ENCODE measurements at regions not wholly inside any gene's neighbourhood (a gene's known extent, or its start where the extent isn't known, plus 50 kb on each side); places are given as distances from the start of the nearest gene placed in this dataset.

DNA sequence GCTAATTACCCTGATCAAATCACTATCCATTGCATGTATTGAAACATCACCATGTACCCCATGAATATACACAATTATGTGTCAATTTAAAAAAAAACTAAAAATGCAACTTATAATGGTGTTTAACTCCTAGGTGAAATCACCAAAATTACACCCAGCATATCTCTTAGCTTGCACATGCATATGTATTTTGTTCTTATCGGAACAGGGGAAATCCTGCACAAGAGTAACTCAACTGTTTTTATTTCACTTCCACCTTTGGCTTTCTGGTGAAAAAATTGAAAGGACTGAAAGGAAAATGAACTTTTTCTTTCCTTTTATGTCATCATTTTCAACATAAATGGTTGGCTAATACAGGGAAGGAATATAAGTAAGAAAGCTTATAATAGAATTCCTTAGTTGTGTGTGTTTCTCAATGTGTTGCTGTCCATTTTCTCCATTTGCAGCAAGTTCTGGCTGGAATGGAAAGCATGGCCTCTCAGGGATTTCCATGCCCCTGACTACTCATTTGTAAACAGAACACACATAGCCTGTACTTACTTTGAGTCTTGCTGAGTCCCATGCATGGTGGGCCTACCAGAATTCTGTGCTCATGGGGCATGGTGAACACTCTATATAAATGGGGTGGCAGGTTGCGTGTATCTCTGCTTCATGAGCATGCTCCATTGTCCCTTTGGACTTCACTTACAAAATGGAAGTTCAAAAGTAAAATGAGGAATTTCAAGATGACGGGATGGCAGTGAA is 462.0 kb downstream of the HS3ST3B1 start:
- CTCF ChIA-PET (ENCODE audit: partially characterized antibody): interaction anchor here (0.7 to 0.8 kb wide), 3 partner anchors 25 to 467 kb away, joined by 3 to 4 read pairs (median 3); no protein-coding TSS in a partner anchor
- H2BK120ac ChIP-seq (replicated peaks; ENCODE audit: low read depth, low read length): no peak overlapping the region
- H3K79me2 ChIP-seq (ENCODE audit: control insufficient read depth in 1 of 2, insufficient read depth in 2 of 2, low read length in 2 of 2): no peaks in the 10 kb centered on the region
- no peak overlapping the region for H2AK5ac ChIP-seq (ENCODE audit: low read depth, low read length)
- no peak overlapping the region for H3K9ac ChIP-seq (replicated peaks in 1 of 4; ENCODE audit: extremely low read depth in 1 of 4, low read depth in 3 of 4, low read length in 3 of 4)
- no peak overlapping the region for H2BK12ac ChIP-seq (ENCODE audit: low read depth, low read length)
- H3K27me3 ChIP-seq (replicated peaks in 1 of 4; ENCODE audit: control insufficient read depth in 3 of 4, extremely low read depth in 1 of 4, insufficient read depth in 3 of 4, low read length in 3 of 4): no peaks in the 10 kb centered on the region
- no peak overlapping the region for H2AFZ ChIP-seq (ENCODE audit: low read length)
- H4K8ac ChIP-seq (ENCODE audit: extremely low read depth, insufficient read depth, low read length): no peak overlapping the region
- no peaks in the 10 kb centered on the region for H3K23me2 ChIP-seq (ENCODE audit: low read depth, low read length)
- H4K91ac ChIP-seq (replicated peaks; ENCODE audit: insufficient read length, low read length): no peak overlapping the region
- POLR2A ChIA-PET (ENCODE audit: partially characterized antibody): no interaction called here
- H3K4me1 ChIP-seq (replicated peaks in 1 of 4; ENCODE audit: control insufficient read depth in 3 of 4, insufficient read depth in 4 of 4, low read length in 3 of 4): no peaks in the 10 kb centered on the region
- no peak overlapping the region for H3K4ac ChIP-seq (replicated peaks; ENCODE audit: insufficient read length, low read depth, low read length)
- H2BK15ac ChIP-seq (ENCODE audit: low read length): no peak overlapping the region
- no peak overlapping the region for H3K27ac ChIP-seq (ENCODE audit: low read depth, low read length)
- H3K18ac ChIP-seq (ENCODE audit: extremely low read depth, low read length): no peak overlapping the region
- no peaks in the 10 kb centered on the region for H3K9me3 ChIP-seq (ENCODE audit: insufficient read depth in 2 of 2, low read depth in 1 of 2, low read length in 1 of 2)
- no peak overlapping the region for H3K23ac ChIP-seq (ENCODE audit: insufficient read length)
- H3K4me3 ChIP-seq (ENCODE audit: extremely low read depth in 1 of 4, insufficient read depth in 2 of 4, low read depth in 3 of 4, low read length in 4 of 4): no peak overlapping the region
- no peak overlapping the region for H3K56ac ChIP-seq (replicated peaks; ENCODE audit: insufficient read length, low read depth, low read length)
- WGBS, 2 experiments (ENCODE audit: extremely low coverage in 1 of 2, insufficient coverage in 1 of 2, insufficient read length in 1 of 2, insufficient replicate concordance in 2 of 2, low coverage in 1 of 2, low lambda C conversion rate in 2 of 2, missing lambda C conversion rate in 1 of 2): 61% methylated on average over 3 of the region's 3 CpGs; no CpG with 5 or more reads in 1 of the 2 experiments
- H4K5ac ChIP-seq (ENCODE audit: insufficient read length, low read depth, low read length): no peak overlapping the region
- FAIRE-seq (no peak), DNase-seq (ENCODE audit: low read depth in 1 of 2, low spot score in 2 of 2) (no peak)
- no peaks in the 10 kb centered on the region for H3K79me1 ChIP-seq (ENCODE audit: low read depth, low read length)
- no peak overlapping the region for H3K14ac ChIP-seq (ENCODE audit: insufficient read length)
- H4K20me1 ChIP-seq (replicated peaks in 1 of 2; ENCODE audit: control insufficient read depth in 1 of 2, insufficient read depth in 2 of 2, low read length in 2 of 2): no peaks in the 10 kb centered on the region
- H2BK20ac ChIP-seq (ENCODE audit: low read length): no peak overlapping the region
- no peaks in the 10 kb centered on the region for H3K36me3 ChIP-seq (ENCODE audit: control insufficient read depth in 2 of 4, insufficient read depth in 4 of 4, low read length in 3 of 4)
- H3K4me2 ChIP-seq (ENCODE audit: insufficient read depth in 1 of 2, low read depth in 2 of 2, low read length in 2 of 2): no peak overlapping the region
- H2BK5ac ChIP-seq (ENCODE audit: low read depth, low read length): no peak overlapping the region
- TF ChIP-seq TAF1 (IDR thresholded peaks at IDR 0.05; ENCODE audit: low read depth, low read length) (no peak), NRF1 (IDR thresholded peaks at IDR 0.05; ENCODE audit: low read depth, low read length) (no peak), SP2 (IDR thresholded peaks at IDR 0.05; ENCODE audit: low read length) (no peak)

Data from H1 (cell line).